Activated T-cell treated with anti-CD3 and anti-CD28 coated beads, Interleukin-2, amount 50 U/mL, for 48 hours (primary cell): ENCODE measurements at regions not wholly inside any gene's neighbourhood (a gene's known extent, or its start where the extent isn't known, plus 50 kb on each side); places are given as distances from the start of the nearest gene placed in this dataset.

Experiments used
- DNase-seq, 2 experiments: peaks; one replicate each; pipeline ENCODE4 v3.0.0-alpha.2; 2020

- no peak for DNase-seq
Observed at GRCh38 chr2:198788676-198789075, 669.1 kb downstream of the SATB2 start.

DNA sequence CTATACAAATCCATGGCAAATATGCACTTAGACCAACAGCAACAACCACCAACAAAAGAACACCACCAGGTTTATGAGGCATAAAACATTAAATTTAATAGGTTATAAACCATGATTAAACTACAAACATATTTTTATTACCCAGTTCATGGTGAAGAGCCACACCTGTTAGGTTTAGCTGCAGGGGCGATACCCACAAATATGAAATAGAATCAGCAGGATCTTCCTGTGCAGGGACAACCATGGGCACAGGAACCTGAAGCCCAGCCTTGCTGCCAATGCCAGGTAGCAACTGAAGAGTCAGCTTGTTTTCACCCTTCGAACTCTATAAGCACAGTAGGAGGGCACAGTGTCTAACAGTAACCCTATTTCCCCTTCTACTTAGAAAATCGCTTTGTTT, 675.0 kb downstream of the SATB2 start:
- no peak for DNase-seq

GRCh38 chr2:198776616-198777406, 680.9 kb downstream of the SATB2 start:
- no peak for DNase-seq

- DNase-seq = no peak
Observed at GRCh38 chr2:198775737-198776136, 682.0 kb downstream of the SATB2 start.

- no peak for DNase-seq
Observed at GRCh38 chr2:198774576-198774975, 683.2 kb downstream of the SATB2 start.

DNA sequence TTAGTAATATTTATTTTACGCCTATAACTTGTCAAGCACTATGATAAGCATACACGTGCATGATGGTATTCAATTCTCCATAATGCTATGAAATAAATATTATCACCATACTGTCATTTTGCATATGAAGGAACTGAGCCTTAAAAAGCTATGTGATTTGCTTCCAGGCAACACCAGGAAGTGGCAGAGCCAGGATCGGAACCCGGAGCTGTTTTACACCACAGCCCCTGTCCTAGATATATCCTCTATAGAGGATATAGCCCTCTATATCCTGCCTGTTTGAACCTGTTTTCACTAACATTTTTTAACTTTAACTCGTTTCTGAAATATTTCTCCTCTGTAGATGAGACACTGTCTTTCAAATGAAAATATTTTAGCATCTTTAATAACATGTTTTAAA, 690.0 kb downstream of the SATB2 start:
- DNase-seq = no peak

GRCh38 chr2:198763793-198764192, 693.9 kb downstream of the SATB2 start:
- no peak for DNase-seq

- no peak for DNase-seq
Observed at GRCh38 chr2:198762441-198762840, 695.3 kb downstream of the SATB2 start.

DNA sequence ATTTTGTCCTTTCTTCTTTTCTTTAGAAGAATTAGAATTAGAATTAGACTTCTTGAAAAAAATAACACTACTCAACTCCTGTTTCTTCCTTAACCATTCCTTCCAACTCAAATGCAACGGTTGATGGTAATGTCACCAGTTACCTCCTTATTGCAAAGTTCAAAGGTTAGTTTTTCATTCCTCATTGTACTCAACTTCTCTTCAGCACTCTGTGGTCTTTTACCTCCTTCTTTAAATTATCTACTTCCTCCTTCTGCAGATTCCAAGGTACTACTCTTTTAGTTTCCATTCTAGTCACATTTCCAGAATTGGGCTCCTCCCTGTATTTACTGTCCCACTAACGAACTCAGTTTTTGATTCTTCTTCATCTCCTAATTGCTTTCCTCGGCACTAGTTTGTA, 700.7 kb downstream of the SATB2 start:
- DNase-seq = no peak

DNA sequence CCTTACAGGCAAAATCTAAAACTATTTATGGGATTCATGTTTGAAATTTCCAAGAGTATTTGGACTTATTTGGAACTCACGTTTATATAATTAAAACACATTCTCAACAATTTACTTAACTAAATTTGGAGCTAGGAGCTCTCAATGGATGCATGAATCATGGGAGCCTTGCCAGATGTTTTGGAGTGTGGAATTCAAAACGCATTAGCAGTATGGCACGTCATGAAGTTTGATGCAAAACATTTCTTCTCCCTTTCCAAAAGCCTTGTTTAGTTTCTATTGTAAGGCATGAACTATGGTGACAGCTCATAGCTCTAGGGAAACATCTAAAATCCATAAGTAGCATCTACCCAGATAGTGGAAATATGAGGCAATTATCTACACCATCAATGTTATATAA, 701.6 kb downstream of the SATB2 start:
- no peak for DNase-seq

DNA sequence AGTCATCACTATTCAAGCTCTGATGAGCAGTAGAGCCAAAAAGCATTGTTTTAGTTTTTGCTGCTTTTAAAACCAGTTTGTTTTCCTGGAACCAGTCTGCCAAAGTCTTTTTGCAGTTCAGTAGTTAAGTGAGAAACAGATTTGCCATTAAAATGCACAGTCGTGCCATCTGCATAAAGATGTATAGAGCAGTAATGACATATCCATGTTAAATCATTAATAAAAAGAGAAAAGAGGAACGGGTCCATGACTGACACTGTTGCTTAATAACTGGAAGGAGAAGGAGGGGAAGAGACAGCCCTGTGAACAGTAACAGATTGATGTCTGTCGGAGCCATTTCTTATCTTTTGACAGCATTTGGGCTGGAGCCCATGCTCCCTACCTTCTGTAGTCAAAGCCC, 704.6 kb downstream of the SATB2 start:
- DNase-seq = no peak

- no peak for DNase-seq
Observed at GRCh38 chr2:198749364-198749763, 708.4 kb downstream of the SATB2 start.

DNA sequence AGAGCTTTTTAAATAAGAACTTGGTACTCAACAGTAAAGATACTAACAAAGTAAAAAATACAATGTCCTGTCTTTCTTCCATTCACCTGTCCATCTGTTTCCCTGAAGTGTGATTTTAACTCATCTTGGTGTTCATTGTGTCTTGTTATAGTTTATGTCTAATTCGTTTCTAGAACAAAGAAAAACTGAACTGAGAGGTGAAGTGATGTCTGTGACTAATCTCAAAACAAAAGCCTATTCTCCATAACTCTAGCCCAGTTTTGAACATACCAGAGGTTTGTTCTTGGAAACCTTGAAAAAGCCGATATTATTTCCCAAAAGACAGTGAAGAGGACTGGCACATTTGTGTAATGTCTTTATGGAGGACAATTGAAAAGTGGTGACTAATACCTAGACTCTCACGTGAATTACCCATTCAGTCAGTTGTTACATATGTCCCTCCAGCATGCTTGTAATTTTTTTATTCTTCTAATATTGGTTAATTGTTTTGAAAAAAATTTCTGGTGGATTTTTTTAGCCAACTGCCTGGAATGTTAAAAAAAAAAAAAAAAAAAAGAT, 725.8 kb downstream of the SATB2 start:
- DNase-seq = no peak

DNA sequence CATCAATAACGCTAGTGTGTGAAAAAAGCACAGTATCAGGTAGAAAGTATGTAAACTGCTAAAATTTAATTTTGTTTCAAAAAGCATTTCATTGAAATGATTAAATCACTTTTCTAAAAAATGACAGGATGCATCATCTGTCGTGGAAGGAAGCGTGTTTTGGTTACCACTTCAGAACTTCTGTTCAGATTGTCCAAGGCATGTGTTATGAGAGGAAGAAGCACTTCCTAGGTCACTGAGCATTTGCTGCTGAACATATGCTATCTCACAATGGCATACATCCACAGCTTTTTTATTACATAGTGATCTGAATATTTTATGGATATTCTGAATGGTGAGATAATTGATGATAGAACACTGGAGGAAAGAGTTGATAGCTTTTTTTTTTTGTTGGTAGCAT, 737.5 kb downstream of the SATB2 start:
- DNase-seq = no peak

- no peak for DNase-seq
Observed at GRCh38 chr2:198717451-198717850, 740.3 kb downstream of the SATB2 start.

- no peak for DNase-seq
Observed at GRCh38 chr2:198715302-198715835, 742.4 kb downstream of the SATB2 start.

GRCh38 chr2:198712485-198712884, 745.3 kb downstream of the SATB2 start:
- no peak for DNase-seq

GRCh38 chr2:198711484-198711883, 746.3 kb downstream of the SATB2 start:
- no peak for DNase-seq

GRCh38 chr2:198710562-198710961, 747.2 kb downstream of the SATB2 start:
- no peak for DNase-seq

- no peak for DNase-seq
Observed at GRCh38 chr2:198706476-198707082, 751.2 kb downstream of the SATB2 start.

DNA sequence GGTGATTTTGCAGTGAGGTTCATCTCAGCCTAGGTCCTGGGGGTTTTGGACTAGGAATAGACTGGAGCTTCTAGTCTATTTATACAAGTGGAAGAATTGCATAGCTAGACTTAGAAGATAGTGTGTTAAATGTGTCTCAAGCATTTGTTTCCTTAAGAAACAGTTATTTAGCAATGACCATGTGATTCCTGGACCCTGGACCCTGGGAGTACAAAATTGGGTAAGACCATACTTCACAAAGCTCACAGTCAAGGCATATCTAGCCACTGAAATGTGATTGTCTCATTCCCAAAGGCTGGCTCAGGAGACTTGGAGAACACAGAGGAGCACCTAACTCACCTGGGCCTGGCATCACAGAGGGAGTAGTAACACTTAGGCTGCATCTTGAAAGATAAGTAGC, 754.5 kb downstream of the SATB2 start:
- DNase-seq = no peak

- DNase-seq = no peak
Observed at GRCh38 chr2:198702796-198703195, 754.9 kb downstream of the SATB2 start.

- no peak for DNase-seq
Observed at GRCh38 chr2:198701481-198701880, 756.3 kb downstream of the SATB2 start.

DNA sequence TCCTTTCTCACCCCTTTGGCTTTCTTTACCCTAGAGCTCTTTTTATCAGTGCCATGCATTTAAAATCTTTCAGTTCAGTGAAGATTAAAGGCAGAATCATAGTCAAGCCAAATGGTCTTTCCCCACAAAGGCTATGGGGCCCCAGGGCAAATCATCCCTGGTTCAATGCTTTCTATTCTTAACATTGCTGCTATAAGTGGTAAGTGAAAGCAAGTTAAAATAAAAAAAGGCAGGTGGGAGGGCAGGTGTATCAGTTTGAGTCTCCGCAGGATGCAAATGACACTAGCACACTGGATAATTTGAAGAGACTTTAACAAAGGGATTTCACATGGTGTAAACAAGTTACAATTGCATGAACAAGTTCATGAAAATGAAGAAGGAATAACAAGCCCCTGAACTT, 757.4 kb downstream of the SATB2 start:
- DNase-seq = no peak
